ENCODE measurements at regions not wholly inside any gene's neighbourhood (a gene's known extent, or its start where the extent isn't known, plus 50 kb on each side); places are given as distances from the start of the nearest gene placed in this dataset.
"Not testable (repeated sequence)": the region's sequence is repeated elsewhere in the genome, so short reads cannot be mapped to it uniquely, and the experiment has no call there.

DNA sequence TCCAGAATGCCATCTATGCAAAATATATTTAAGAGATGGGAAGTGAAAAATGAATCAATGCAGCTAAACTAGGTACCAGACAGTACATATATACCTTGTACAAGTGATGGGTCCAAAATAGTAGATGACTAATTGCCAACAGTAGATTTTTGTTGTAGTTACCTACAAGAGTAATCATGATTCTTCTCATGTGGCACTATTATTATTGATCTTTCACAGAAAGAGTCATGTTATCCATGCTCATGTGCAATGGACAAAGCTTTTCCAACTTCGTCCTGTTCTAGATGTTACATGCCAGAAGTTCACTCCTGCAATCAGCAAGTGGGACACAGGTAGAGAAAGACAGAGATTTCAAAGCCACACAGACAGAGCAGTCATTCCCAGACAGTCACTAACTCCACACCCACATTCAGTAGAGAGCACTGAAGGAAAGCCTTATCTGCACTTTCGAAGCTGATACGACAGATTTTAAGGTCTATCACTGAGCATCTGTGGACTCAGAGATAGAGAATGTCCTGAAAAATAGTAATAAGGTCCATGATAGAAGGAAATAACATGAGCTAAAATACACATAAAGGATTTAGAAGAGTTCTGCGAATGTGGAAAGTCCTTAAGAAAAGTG is 101.6 kb upstream of the ITPRID2 start:
- DNase-seq, result no peak

DNA sequence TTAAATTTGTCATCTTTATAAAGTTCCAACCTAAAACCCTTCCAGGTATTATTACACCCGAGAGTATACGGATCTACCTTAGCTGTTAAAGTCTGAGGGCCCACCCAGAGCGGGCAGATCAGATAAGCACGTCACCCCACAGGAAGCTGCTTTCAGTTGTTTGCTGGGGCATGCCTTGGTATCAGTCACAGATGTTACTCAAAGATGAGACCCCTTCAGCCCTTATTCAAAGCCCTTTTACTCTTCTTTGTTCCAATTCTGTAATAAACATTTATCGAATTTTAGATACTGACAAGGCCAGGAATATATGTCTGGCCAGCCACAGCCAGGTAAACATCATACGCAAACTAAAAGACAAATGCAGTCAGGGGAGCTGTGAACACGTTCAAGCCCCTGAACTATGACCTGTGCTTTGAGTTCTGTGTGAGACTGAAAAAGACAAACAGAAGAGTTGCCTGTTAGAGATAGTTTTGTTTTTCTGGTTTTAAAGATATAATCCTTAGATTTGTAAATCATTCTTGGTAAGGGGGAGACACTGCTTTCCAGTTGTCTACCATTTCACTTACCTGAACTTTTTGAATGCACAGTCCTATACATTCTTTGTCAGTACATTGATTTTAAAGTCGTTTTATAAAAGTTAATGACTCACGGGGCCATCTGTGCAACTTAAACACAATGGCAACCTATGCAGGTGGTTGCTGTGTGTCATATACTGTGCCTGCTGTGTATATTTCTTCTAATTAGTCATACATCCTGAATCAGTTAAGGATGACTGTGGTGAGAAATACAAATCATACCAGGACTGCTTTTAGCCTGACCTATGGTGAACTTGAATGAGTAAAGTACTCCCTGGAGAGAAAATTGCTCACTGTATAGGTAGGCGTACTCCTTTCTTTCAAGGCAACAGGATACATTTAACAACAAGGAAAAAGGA is 100.5 kb upstream of the ITPRID2 start:
- no peak for DNase-seq

DNA sequence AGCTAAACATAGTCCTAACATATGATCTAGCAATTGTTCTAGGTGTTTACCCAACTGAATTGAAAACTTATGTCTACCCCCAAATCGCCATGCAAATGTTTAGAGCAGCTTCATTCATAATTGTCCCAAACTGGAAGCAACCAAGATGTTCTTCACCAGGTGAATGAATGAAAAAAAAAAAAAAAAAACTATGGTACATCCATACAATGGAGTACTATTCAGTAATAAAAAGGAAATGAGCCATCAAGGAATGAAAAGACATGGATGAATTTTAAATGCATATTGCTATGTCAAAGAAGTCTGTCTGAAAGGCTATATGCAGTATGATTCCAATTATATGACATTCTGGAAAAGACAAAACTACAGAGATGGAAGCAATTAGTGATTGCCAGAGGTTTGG is 98.6 kb upstream of the ITPRID2 start:
- DNase-seq, result no peak

GRCh38 chr2:181798022-181798421 is 93.5 kb upstream of the ITPRID2 start:
- no peak for DNase-seq

DNA sequence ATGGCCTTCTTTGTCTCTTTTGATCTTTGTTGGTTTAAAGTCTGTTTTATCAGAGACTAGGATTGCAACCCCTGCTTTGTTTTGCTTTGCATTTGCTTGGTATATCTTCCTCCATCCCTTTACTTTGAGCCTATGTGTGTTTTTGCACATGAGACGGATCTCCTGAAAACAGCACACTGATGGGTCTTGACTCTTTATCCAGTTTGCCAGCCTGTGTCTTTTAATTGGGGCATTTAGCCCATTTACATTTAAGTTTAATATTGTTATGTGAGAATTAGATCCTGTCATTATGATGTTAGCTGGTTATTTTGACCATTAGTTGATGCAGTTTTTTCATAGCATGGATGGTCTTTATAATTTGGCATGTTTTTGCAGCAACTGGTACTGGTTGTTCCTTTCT is 89.2 kb upstream of the ITPRID2 start:
- not testable (repeated sequence) for DNase-seq

DNA sequence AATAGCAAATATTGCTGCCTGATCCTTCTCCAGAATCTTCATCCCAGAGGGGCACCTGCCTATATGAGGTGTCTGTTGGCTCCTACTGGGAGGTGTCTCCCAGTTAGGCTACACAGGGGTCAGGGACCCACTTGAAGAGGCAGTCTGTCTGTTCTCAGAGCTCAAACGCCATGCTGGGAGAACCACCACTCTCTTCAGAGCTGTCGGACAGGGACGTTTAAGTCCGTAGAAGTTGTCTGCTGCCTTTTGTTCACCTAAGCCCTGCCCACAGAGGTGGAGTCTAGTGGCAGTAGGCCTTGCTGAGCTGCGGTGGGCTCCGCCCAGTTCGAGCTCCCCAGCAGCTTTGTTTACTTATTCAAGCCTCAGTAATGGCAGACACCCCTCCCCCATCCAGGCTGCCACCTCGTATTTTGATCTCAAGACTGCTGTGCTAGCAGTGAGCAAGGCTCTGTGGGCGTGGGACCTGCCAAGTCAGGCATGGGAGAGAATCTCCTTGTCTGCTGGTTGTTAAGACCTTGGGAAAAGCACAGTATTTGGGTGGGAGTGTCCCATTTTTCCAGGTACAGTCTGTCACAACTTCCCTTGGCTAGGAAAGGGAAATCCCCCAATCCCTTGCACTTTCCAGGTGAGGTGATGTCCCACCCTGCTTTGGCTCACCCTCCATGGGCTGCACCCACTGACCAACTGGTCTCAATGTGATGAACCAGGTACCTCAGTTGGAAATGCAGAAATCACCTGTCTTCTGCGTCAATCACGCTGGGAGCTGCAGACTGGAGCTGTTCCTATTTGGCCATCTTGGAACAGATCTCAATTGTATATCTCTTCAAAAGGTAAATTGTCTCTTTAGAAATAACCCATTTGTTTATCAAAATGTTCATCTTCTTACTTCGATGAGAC is 87.4 kb upstream of the ITPRID2 start:
- not testable (repeated sequence) for DNase-seq

DNA sequence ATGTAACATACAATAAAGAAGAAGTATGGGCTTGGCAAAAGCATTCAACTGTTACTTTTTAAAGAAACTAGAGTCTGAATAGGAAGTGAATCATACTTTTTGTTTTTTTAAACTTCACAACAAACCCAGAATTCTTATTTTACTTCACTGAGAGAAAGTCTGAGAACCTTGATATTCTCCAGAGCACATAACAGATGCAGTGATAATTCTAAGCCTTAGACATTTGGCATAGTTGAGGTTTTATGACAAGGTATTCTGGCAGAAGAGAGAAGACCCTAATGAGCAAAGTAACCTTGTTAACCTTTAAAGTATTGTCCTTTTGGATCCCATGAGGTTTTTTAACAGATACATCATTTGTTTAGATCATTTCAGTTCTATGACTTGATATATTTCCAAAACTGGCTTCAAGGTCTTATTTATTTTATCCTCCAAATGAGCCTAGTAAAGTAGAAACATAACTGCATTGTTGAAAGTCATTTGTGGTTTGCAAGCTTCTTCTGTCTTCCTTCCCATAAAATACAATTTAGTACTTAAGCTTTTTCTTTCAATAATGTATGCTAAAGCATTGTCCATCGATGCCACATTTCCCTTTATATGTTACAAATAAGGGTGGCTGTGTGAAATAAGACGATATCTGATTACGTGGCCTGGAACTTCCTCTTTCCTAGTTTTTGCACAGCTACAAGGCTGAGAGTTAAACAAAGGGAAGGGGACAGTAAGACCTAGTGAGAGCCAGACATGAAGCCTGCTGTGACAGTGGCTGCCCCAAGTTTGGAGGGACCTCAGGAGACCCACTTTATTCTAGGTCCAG is 86.1 kb upstream of the ITPRID2 start:
- DNase-seq, result no peak

- DNase-seq, result peak in 3 of 51 donors; percentile 2 to 8 (median 2)
Observed at GRCh38 chr2:181806039-181806392, 85.5 kb upstream of the ITPRID2 start.

- DNase-seq, result no peak
Observed at GRCh38 chr2:181807526-181807925, 84.0 kb upstream of the ITPRID2 start.

DNA sequence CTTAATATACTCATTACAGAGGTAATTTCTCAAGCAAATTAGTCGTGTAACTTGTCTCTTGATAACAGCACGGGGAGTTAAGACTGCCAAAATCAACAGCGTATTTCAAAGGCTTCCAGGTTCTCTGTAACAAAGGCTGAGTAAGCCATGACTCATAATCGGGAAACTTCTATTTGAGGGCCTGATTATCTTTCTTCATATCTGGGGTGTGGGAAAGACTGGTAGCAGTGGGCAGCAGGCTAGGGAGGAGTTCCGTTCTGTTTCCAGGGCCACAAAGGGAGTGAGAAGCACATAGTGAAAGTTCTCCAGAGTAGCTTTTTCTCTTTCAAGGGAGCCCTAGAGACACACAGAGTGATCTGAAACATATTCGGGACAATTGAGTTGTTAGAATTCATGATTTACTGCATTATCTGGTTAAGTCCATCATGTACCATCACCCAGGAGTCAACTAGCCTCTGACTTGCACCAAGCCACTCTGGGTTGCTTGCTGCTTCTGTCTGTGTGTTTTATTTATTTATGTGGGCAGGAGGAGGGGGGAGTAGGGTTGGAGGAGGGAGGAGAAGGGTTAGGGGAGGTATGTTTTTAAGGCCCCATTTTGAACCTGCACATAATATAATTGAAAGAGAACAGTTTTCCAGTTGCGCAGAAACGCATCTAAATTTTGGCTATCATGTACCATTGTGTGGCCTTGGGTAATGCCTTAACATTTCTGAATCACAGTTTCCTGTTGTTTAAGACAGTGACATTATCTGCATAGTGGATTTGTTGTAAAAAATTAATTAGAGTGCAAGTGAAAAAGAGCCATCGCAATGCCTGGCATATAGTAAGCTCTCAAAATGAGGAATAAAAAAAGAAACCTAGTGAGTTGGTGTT is 80.5 kb upstream of the ITPRID2 start:
- DNase-seq, result peak in 3 of 51 donors; percentile 2 to 45 (median 6)

DNA sequence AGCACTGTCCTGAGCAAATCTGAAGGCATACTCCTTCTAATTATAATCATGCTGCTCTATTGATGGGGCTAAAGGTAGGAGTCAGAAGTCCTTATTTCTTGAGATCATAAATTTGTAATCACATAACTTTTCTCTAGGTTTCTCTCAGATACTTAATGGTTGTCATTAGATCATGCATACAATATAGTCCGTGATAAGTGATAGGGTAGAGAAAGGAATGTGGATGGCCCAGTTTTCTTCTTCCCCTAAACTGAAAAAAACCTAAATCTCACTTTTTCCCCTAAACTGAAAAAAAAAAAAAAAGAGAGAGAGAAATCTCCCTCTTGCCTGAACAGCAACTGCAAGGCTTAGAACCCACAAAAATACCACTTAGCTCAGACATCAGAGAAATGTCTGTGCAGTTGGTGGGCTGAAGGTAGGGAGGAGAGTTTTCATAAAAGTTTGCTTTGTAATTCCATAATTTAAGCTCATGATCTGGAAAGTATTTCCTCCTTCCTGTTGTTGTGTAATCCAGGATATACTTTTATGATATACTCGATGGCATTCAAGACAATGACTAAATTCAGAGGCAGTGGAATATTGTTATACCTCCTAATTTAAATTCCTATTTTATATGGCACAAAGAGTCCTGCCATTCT is 79.3 kb upstream of the ITPRID2 start:
- DNase-seq, result no peak

DNA sequence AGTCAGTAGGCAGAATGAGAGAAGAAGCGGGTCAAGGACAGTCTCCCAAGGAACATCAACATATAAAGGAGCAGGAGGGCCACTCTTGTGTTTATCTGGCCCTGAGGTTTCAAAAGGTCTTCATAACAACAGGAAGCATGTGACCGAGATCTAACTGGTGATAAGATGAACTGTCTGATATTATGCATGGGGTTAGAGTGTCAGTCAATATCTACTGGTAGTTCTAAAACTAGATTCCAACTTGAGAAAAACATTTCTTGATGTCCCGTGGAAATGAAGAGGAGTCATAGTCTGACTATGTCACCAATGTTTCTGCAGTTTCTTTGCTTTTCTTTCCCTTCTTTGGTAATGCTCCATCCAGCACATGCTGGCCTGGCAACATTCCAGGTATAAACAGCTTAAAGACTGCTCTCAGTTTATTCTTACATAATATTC is 77.5 kb upstream of the ITPRID2 start:
- no peak for DNase-seq

GRCh38 chr2:181817509-181817908 is 74.0 kb upstream of the ITPRID2 start:
- DNase-seq, result no peak

- DNase-seq, result no peak
Observed at GRCh38 chr2:181818058-181818680, 73.4 kb upstream of the ITPRID2 start.

GRCh38 chr2:181818840-181819239 is 72.7 kb upstream of the ITPRID2 start:
- no peak for DNase-seq

DNA sequence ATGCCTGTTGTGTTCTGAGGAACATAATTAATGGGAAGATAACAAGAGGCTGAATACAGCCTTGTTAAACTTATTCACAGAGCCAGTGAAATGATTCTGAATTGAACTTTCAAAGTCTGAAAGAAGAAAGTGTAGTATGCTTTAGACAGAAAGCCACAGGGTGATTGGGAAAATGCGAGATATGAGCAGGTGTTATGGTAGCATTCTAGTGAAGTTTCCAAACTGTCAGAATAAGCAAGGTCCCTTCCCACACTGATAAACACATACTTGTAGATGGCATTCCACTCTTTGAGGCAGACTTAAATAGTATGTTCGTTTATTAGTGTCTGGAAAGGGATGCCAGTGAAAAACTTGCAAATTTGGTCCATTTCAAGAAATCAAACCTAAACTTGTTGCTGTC is 70.5 kb upstream of the ITPRID2 start:
- DNase-seq, result no peak

DNA sequence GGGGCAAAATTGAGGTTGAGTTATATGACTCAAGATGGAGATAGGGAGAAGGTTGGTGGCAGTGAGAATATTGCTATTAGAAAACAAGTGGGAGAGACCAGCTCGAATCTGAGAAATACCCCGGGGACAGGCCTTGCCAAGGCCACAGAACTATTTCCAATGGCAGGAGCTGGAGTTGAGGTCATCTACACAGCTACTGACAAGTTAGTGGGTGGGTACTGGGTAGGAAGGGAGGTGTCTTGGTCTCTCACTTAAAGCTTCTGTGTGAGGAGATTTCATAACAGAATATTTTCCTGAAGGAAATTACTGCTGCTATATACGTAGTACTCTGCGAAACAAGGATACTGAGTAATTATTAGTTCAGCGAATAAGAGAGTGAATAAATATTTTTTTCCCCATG is 69.4 kb upstream of the ITPRID2 start:
- no peak for DNase-seq

DNA sequence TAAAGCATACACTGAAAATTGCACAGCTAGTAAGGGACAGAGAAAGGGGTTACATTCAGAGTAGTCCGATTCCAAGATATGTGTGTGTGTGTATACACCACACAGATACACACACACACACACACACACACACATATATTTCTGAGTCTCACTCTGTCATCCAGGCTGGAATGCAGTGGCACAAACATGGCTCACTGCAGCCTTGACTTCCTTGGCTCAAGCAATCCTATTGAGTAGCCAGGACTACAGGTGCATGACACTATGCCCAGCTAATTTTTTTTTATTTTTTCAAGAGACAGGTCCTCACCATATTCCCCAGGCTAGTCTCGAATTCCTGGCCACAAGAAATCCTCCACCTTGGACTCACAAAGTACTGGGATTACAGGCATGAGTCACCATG is 68.1 kb upstream of the ITPRID2 start:
- DNase-seq, result no peak

DNA sequence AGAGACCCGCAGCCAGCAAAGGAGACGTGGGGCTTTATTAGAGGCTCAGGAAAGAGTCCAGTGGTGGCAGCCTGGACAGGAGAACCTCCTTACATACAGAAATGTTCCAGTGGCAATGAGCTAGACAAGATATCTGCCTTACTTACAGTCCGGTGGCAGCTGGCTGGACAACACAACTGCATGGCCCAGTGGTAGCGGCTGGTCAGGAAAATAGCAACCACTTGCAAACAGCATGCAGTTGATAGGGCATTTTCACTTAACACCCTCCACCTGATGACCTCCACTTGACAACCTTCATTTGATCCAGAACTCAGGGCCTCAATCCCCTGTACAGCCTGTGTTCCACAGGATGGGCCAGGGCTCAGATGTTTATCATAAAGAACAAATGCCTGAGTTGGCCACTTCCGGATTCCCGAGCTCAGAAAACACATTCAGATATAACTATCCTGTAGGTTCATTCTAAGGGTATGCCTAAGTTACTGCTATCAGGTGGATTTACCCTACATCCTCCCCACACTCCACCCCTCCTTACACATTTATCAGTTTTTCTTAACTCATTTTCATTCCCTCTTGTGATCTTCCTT is 63.3 kb upstream of the ITPRID2 start:
- DNase-seq, result no peak

Data from hypothalamus (tissue), 51 donors.